Astrocyte (in vitro differentiated cells and primary cell): ENCODE measurements at regions not wholly inside any gene's neighbourhood (a gene's known extent, or its start where the extent isn't known, plus 50 kb on each side); places are given as distances from the start of the nearest gene placed in this dataset.

ENCODE experiments used
- CTCF ChIP-seq: IDR thresholded peaks from 2 replicates; pipeline ENCODE4 v1.5.1; 2011; ENCODE audit warnings: low read depth, mild to moderate bottlenecking, inconsistent platforms, low read length, moderate library complexity; ENCODE audit not compliant: insufficient read depth
- EZH2 ChIP-seq: IDR thresholded peaks from 2 replicates; pipeline ENCODE4 v1.6.1; 2012; ENCODE audit warnings: mild to moderate bottlenecking, low read length, inconsistent platforms; ENCODE audit not compliant: insufficient read depth

- TF ChIP-seq CTCF (no peak), EZH2 (no peak)
These were observed 1028.8 kb downstream of the ADGRL2 start for GRCh38 chr1:82829527-82829926.
